ENCODE measurements at regions not wholly inside any gene's neighbourhood (a gene's known extent, or its start where the extent isn't known, plus 50 kb on each side); places are given as distances from the start of the nearest gene placed in this dataset.

DNA sequence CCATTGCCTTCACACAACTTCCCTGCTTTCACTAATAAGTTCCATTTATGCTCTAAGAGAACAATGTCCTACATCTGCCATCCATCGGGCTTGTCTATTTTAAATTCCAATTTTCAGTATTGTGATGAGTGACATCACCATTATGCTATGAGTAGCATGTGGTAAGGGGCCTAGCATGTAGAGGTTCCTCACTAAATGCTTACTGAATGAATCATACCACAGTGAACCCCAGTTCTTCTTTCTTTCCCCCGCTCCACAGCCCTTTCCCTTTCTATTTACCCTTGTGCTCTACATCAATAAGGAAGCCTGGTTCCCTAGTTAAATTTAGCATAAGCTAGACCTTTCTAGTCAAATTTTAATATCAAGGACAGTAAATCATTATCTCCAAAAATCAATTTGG, 195.0 kb upstream of the RGS18 start:
- TF ChIP-seq, protein P1, sequence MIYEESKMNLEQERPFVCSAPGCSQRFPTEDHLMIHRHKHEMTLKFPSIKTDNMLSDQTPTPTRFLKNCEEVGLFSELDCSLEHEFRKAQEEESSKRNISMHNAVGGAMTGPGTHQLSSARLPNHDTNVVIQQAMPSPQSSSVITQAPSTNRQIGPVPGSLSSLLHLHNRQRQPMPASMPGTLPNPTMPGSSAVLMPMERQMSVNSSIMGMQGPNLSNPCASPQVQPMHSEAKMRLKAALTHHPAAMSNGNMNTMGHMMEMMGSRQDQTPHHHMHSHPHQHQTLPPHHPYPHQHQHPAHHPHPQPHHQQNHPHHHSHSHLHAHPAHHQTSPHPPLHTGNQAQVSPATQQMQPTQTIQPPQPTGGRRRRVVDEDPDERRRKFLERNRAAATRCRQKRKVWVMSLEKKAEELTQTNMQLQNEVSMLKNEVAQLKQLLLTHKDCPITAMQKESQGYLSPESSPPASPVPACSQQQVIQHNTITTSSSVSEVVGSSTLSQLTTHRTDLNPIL (CRISPR knock-in tag; IDR thresholded peaks at IDR 0.05; ENCODE audit: low read depth) = no peak
- TF ChIP-seq OSR1 (CRISPR knock-in tag; IDR thresholded peaks at IDR 0.05) (no peak), ISL1 (CRISPR knock-in tag; IDR thresholded peaks at IDR 0.05) (no peak), ZFP30 (CRISPR knock-in tag; IDR thresholded peaks at IDR 0.05) (no peak), BACH2 (CRISPR knock-in tag; IDR thresholded peaks at IDR 0.05; ENCODE audit: borderline replicate concordance) (no peak), ZNF70 (CRISPR knock-in tag; IDR thresholded peaks at IDR 0.05) (no peak), ZFP3 (CRISPR knock-in tag; IDR thresholded peaks at IDR 0.05) (no peak), PPARA (CRISPR knock-in tag; IDR thresholded peaks at IDR 0.05; ENCODE audit: borderline replicate concordance) (no peak), ARNTL (CRISPR knock-in tag; IDR thresholded peaks at IDR 0.05; ENCODE audit: borderline replicate concordance, low read depth) (no peak), CSDC2 (CRISPR knock-in tag; IDR thresholded peaks at IDR 0.05) (no peak), ESRRG (CRISPR knock-in tag; IDR thresholded peaks at IDR 0.05) (no peak)
- TF ChIP-seq, protein P2, sequence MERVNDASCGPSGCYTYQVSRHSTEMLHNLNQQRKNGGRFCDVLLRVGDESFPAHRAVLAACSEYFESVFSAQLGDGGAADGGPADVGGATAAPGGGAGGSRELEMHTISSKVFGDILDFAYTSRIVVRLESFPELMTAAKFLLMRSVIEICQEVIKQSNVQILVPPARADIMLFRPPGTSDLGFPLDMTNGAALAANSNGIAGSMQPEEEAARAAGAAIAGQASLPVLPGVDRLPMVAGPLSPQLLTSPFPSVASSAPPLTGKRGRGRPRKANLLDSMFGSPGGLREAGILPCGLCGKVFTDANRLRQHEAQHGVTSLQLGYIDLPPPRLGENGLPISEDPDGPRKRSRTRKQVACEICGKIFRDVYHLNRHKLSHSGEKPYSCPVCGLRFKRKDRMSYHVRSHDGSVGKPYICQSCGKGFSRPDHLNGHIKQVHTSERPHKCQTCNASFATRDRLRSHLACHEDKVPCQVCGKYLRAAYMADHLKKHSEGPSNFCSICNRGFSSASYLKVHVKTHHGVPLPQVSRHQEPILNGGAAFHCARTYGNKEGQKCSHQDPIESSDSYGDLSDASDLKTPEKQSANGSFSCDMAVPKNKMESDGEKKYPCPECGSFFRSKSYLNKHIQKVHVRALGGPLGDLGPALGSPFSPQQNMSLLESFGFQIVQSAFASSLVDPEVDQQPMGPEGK (CRISPR knock-in tag; IDR thresholded peaks at IDR 0.05; ENCODE audit: borderline replicate concordance) = no peak

All from SK-N-SH treated with all-trans-retinoic acid at 6 μM for 48 hours (cell line).